ENCODE measurements at regions not wholly inside any gene's neighbourhood (a gene's known extent, or its start where the extent isn't known, plus 50 kb on each side); places are given as distances from the start of the nearest gene placed in this dataset.

GRCh38 chr3:193754719-193755118 is 161.7 kb downstream of the OPA1 start:
- H3K4me3 ChIP-seq (ENCODE audit: low read length) = no peak overlapping the region
- no peaks in the 10 kb centered on the region for H3K4me1 ChIP-seq (ENCODE audit: control insufficient read depth, low read depth, low read length)

GRCh38 chr3:193756536-193756935 is 163.5 kb downstream of the OPA1 start:
- H3K9ac ChIP-seq (ENCODE audit: low read length) = no peak overlapping the region
- H3K36me3 ChIP-seq (ENCODE audit: control insufficient read depth, low read depth, low read length) = no peaks in the 10 kb centered on the region
- no peaks in the 10 kb centered on the region for H3K27me3 ChIP-seq (ENCODE audit: control insufficient read depth, insufficient read depth, low read length)
- H3K9me3 ChIP-seq (ENCODE audit: control insufficient read depth, low read depth, low read length) = peaks cover 9% of the 10 kb centered on the region
- H3K4me3 ChIP-seq (ENCODE audit: low read length) = no peak overlapping the region
- H3K27ac ChIP-seq (ENCODE audit: low read length) = no peak overlapping the region
- no peaks in the 10 kb centered on the region for H3K4me1 ChIP-seq (ENCODE audit: control insufficient read depth, low read depth, low read length)

More at GRCh38 chr3:193754719-193755118, 161.7 kb downstream of the OPA1 start:
- H3K27ac ChIP-seq (ENCODE audit: low read length) = no peak overlapping the region
- no peaks in the 10 kb centered on the region for H3K36me3 ChIP-seq (ENCODE audit: control insufficient read depth, low read depth, low read length)
- H3K9ac ChIP-seq (ENCODE audit: low read length) = no peak overlapping the region
- H3K9me3 ChIP-seq (ENCODE audit: control insufficient read depth, low read depth, low read length) = peaks cover 9% of the 10 kb centered on the region
- no peaks in the 10 kb centered on the region for H3K27me3 ChIP-seq (ENCODE audit: control insufficient read depth, insufficient read depth, low read length)

- H3K27ac ChIP-seq (ENCODE audit: low read length) = no peak overlapping the region
- no peaks in the 10 kb centered on the region for H3K4me1 ChIP-seq (ENCODE audit: control insufficient read depth, low read depth, low read length)
- no peaks in the 10 kb centered on the region for H3K36me3 ChIP-seq (ENCODE audit: control insufficient read depth, low read depth, low read length)
- H3K4me3 ChIP-seq (ENCODE audit: low read length) = no peak overlapping the region
- H3K9ac ChIP-seq (ENCODE audit: low read length) = no peak overlapping the region
- peaks cover 9% of the 10 kb centered on the region for H3K9me3 ChIP-seq (ENCODE audit: control insufficient read depth, low read depth, low read length)
- no peaks in the 10 kb centered on the region for H3K27me3 ChIP-seq (ENCODE audit: control insufficient read depth, insufficient read depth, low read length)
These were observed 164.4 kb downstream of the OPA1 start for GRCh38 chr3:193757457-193757856.

- Histone ChIP-seq H3K4me3 (ENCODE audit: low read length) (no peak overlapping the region), H3K27me3 (ENCODE audit: control insufficient read depth, insufficient read depth, low read length) (no peaks in the 10 kb centered on the region), H3K36me3 (ENCODE audit: control insufficient read depth, low read depth, low read length) (no peaks in the 10 kb centered on the region)
These were observed 169.0 kb downstream of the OPA1 start for GRCh38 chr3:193761969-193762368.

GRCh38 chr3:193762657-193763056 is 169.6 kb downstream of the OPA1 start:
- Histone ChIP-seq H3K27ac (ENCODE audit: low read length) (no peak overlapping the region), H3K36me3 (ENCODE audit: control insufficient read depth, low read depth, low read length) (no peaks in the 10 kb centered on the region), H3K4me1 (ENCODE audit: control insufficient read depth, low read depth, low read length) (no peaks in the 10 kb centered on the region), H3K9me3 (ENCODE audit: control insufficient read depth, low read depth, low read length) (no peaks in the 10 kb centered on the region), H3K4me3 (ENCODE audit: low read length) (no peak overlapping the region), H3K9ac (ENCODE audit: low read length) (no peak overlapping the region), H3K27me3 (ENCODE audit: control insufficient read depth, insufficient read depth, low read length) (no peaks in the 10 kb centered on the region)

More at GRCh38 chr3:193761969-193762368, 169.0 kb downstream of the OPA1 start:
- H3K4me1 ChIP-seq (ENCODE audit: control insufficient read depth, low read depth, low read length) = no peaks in the 10 kb centered on the region
- no peak overlapping the region for H3K27ac ChIP-seq (ENCODE audit: low read length)
- no peak overlapping the region for H3K9ac ChIP-seq (ENCODE audit: low read length)
- H3K9me3 ChIP-seq (ENCODE audit: control insufficient read depth, low read depth, low read length) = no peaks in the 10 kb centered on the region

- Histone ChIP-seq H3K9ac (ENCODE audit: low read length) (no peak overlapping the region), H3K9me3 (ENCODE audit: control insufficient read depth, low read depth, low read length) (no peaks in the 10 kb centered on the region), H3K27ac (ENCODE audit: low read length) (no peak overlapping the region), H3K4me3 (ENCODE audit: low read length) (no peak overlapping the region), H3K4me1 (ENCODE audit: control insufficient read depth, low read depth, low read length) (no peaks in the 10 kb centered on the region), H3K36me3 (ENCODE audit: control insufficient read depth, low read depth, low read length) (no peaks in the 10 kb centered on the region), H3K27me3 (ENCODE audit: control insufficient read depth, insufficient read depth, low read length) (no peaks in the 10 kb centered on the region)
These were observed 172.0 kb downstream of the OPA1 start for GRCh38 chr3:193764959-193765358.

- Histone ChIP-seq H3K9ac (ENCODE audit: low read length) (no peak overlapping the region), H3K27ac (ENCODE audit: low read length) (no peak overlapping the region)
These were observed 174.5 kb downstream of the OPA1 start for GRCh38 chr3:193767353-193768069.

GRCh38 chr3:193768070-193768394 is 175.0 kb downstream of the OPA1 start:
- peaks cover 9% of the 10 kb centered on the region for H3K27me3 ChIP-seq (ENCODE audit: control insufficient read depth, insufficient read depth, low read length)
- H3K36me3 ChIP-seq (ENCODE audit: control insufficient read depth, low read depth, low read length) = no peaks in the 10 kb centered on the region
- no peak overlapping the region for H3K27ac ChIP-seq (ENCODE audit: low read length)
- H3K4me3 ChIP-seq (ENCODE audit: low read length) = no peak overlapping the region
- no peaks in the 10 kb centered on the region for H3K9me3 ChIP-seq (ENCODE audit: control insufficient read depth, low read depth, low read length)
- H3K4me1 ChIP-seq (ENCODE audit: control insufficient read depth, low read depth, low read length) = peaks cover 3% of the 10 kb centered on the region
- no peak overlapping the region for H3K9ac ChIP-seq (ENCODE audit: low read length)

More at GRCh38 chr3:193767353-193768069, 174.5 kb downstream of the OPA1 start:
- Histone ChIP-seq H3K36me3 (ENCODE audit: control insufficient read depth, low read depth, low read length) (no peaks in the 10 kb centered on the region), H3K4me3 (ENCODE audit: low read length) (no peak overlapping the region), H3K4me1 (ENCODE audit: control insufficient read depth, low read depth, low read length) (no peaks in the 10 kb centered on the region), H3K27me3 (ENCODE audit: control insufficient read depth, insufficient read depth, low read length) (peaks cover 4% of the 10 kb centered on the region), H3K9me3 (ENCODE audit: control insufficient read depth, low read depth, low read length) (no peaks in the 10 kb centered on the region)

- Histone ChIP-seq H3K27me3 (ENCODE audit: control insufficient read depth, insufficient read depth, low read length) (peaks cover 23% of the 10 kb centered on the region), H3K4me1 (ENCODE audit: control insufficient read depth, low read depth, low read length) (peaks cover 5% of the 10 kb centered on the region), H3K4me3 (ENCODE audit: low read length) (no peak overlapping the region), H3K9ac (ENCODE audit: low read length) (no peak overlapping the region), H3K27ac (ENCODE audit: low read length) (no peak overlapping the region), H3K9me3 (ENCODE audit: control insufficient read depth, low read depth, low read length) (no peaks in the 10 kb centered on the region), H3K36me3 (ENCODE audit: control insufficient read depth, low read depth, low read length) (no peaks in the 10 kb centered on the region)
These were observed 176.4 kb downstream of the OPA1 start for GRCh38 chr3:193769437-193769836.

- H3K9ac ChIP-seq (ENCODE audit: low read length) = no peak overlapping the region
- H3K4me3 ChIP-seq (ENCODE audit: low read length) = no peak overlapping the region
- peaks cover 30% of the 10 kb centered on the region for H3K27me3 ChIP-seq (ENCODE audit: control insufficient read depth, insufficient read depth, low read length)
- no peaks in the 10 kb centered on the region for H3K9me3 ChIP-seq (ENCODE audit: control insufficient read depth, low read depth, low read length)
- no peak overlapping the region for H3K27ac ChIP-seq (ENCODE audit: low read length)
- no peaks in the 10 kb centered on the region for H3K36me3 ChIP-seq (ENCODE audit: control insufficient read depth, low read depth, low read length)
- H3K4me1 ChIP-seq (ENCODE audit: control insufficient read depth, low read depth, low read length) = peaks cover 22% of the 10 kb centered on the region
These were observed 178.1 kb downstream of the OPA1 start for GRCh38 chr3:193771011-193771652.

GRCh38 chr3:193771653-193772421 is 178.8 kb downstream of the OPA1 start:
- Histone ChIP-seq H3K9ac (ENCODE audit: low read length) (no peak overlapping the region), H3K9me3 (ENCODE audit: control insufficient read depth, low read depth, low read length) (no peaks in the 10 kb centered on the region), H3K4me1 (ENCODE audit: control insufficient read depth, low read depth, low read length) (peaks cover 29% of the 10 kb centered on the region), H3K36me3 (ENCODE audit: control insufficient read depth, low read depth, low read length) (no peaks in the 10 kb centered on the region), H3K4me3 (ENCODE audit: low read length) (no peak overlapping the region), H3K27ac (ENCODE audit: low read length) (no peak overlapping the region), H3K27me3 (ENCODE audit: control insufficient read depth, insufficient read depth, low read length) (peaks cover 34% of the 10 kb centered on the region)
